ENCODE measurements at regions not wholly inside any gene's neighbourhood (a gene's known extent, or its start where the extent isn't known, plus 50 kb on each side); places are given as distances from the start of the nearest gene placed in this dataset.
"Not testable (repeated sequence)": the region's sequence is repeated elsewhere in the genome, so short reads cannot be mapped to it uniquely, and the experiment has no call there.

DNA sequence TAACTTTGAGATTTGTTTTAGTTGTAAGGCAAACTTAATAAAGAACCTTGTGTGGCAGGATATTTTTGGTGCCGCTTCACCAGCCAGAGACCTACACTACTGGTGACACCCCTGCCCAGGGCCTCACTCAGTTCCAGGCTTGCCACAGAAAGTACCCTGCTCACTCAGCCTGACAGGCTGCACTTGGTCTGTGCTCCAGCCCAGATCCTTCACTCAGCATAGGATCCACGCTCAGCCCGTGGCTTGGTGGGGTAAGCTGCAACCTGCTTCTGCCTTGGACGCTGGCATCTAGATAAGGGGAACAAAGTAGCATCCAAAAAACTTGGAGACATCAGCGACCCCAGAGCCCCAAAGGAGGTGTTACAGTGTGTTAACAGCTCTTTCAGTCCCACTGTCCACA lies 825.5 kb downstream of the EPHA3 start:
- Histone ChIP-seq H3K36me3 (no peaks in the 10 kb centered on the region), H3K27me3 (ENCODE audit: low read depth) (no peaks in the 10 kb centered on the region), H3K27ac (replicated peaks) (no peak overlapping the region), H3K4me3 (no peak overlapping the region), H3K9me3 (replicated peaks) (peaks cover 17% of the 10 kb centered on the region), H3K4me1 (no peaks in the 10 kb centered on the region)
- no peak for DNase-seq
- TF ChIP-seq, protein P1, sequence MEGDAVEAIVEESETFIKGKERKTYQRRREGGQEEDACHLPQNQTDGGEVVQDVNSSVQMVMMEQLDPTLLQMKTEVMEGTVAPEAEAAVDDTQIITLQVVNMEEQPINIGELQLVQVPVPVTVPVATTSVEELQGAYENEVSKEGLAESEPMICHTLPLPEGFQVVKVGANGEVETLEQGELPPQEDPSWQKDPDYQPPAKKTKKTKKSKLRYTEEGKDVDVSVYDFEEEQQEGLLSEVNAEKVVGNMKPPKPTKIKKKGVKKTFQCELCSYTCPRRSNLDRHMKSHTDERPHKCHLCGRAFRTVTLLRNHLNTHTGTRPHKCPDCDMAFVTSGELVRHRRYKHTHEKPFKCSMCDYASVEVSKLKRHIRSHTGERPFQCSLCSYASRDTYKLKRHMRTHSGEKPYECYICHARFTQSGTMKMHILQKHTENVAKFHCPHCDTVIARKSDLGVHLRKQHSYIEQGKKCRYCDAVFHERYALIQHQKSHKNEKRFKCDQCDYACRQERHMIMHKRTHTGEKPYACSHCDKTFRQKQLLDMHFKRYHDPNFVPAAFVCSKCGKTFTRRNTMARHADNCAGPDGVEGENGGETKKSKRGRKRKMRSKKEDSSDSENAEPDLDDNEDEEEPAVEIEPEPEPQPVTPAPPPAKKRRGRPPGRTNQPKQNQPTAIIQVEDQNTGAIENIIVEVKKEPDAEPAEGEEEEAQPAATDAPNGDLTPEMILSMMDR (IDR thresholded peaks at IDR 0.05; ENCODE audit: borderline replicate concordance) = no peak
- intact Hi-C loops (cut with micrococcal nuclease) = no loop called here

DNA sequence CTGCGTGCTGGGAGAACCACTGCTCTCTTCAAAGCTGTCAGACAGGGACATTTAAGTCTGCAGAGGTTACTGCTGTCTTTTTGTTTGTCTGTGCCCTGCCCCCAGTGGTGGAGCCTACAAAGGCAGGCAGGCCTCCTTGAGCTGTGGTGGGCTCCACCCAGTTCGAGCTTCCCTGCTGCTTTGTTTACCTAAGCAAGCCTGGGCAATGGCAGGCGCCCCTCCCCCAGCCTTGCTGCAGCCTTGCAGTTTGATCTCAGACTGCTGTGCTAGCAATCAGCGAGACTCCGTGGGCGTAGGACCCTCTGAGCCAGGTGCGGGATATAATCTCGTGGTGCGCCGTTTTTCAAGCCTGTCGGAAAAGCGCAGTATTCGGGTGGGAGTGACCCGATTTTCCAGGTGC lies 837.0 kb downstream of the EPHA3 start:
- H3K4me3 ChIP-seq; H3K9me3 ChIP-seq (replicated peaks); H3K27ac ChIP-seq (replicated peaks); intact Hi-C loops (cut with micrococcal nuclease); H3K36me3 ChIP-seq; DNase-seq; H3K27me3 ChIP-seq (ENCODE audit: low read depth); H3K4me1 ChIP-seq: not testable (repeated sequence)

DNA sequence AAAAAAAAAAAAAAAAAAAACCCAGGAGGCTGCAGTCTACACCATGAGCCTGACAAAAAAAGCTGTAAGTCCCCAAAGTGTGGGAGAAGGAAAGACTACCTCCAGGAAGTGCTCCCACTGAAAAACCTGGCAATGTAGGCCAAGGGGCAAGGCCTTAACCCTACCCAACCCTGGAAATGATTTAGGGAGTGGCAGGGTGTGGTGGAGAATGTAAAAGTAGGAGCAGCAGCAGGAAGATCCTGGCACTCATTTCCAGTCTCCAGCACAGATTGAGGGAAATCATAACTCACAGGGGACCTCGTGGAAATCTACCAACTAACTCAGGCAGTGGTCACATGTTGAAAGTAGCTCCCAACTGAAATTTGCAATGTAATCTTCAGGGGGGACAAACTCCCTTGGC lies 839.5 kb downstream of the EPHA3 start:
- Histone ChIP-seq H3K9me3 (replicated peaks) (peaks cover 5% of the 10 kb centered on the region), H3K27me3 (ENCODE audit: low read depth) (no peaks in the 10 kb centered on the region), H3K27ac (replicated peaks) (no peak overlapping the region), H3K4me1 (no peaks in the 10 kb centered on the region), H3K4me3 (no peak overlapping the region), H3K36me3 (no peaks in the 10 kb centered on the region)
- TF ChIP-seq, protein P1 (IDR thresholded peaks at IDR 0.05; ENCODE audit: borderline replicate concordance) = no peak
- DNase-seq = no peak
- intact Hi-C loops (cut with micrococcal nuclease) = no loop called here

DNA sequence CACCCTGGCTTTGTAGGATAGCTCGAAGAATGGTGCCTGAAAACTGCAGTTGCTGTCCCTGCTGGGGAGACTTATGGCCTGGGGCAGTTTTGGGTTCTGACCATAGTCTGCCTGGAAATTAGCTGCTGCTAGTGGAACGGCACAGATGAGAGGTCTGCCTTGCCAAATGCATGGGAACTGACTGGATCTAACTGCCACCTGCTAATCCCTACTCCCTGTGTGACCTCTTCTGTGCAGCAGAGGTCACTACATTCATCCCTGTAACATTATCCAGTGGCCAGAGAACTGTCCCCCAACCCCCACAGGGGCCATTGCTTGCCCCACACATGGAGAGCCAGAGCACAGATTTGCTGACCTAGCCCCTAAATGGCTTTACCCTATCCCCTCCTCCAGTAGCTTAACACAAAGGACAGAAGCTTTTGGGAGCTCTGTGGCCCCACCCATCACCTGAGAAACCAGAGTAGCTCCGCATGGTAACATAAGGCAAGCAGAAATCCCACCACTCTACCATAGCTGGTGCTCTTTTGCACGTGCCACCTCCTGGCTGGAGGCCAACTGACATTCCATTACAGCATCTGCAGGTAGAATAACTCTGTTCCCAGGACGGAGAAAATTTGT lies 840.0 kb downstream of the EPHA3 start:
- DNase-seq = no peak
- H3K36me3 ChIP-seq = no peaks in the 10 kb centered on the region
- H3K9me3 ChIP-seq (replicated peaks) = no peaks in the 10 kb centered on the region
- intact Hi-C loops (cut with micrococcal nuclease) = no loop called here
- H3K27ac ChIP-seq (replicated peaks) = no peak overlapping the region
- no peak overlapping the region for H3K4me3 ChIP-seq
- TF ChIP-seq, protein P1 (IDR thresholded peaks at IDR 0.05; ENCODE audit: borderline replicate concordance) = no peak
- no peaks in the 10 kb centered on the region for H3K27me3 ChIP-seq (ENCODE audit: low read depth)
- no peaks in the 10 kb centered on the region for H3K4me1 ChIP-seq

DNA sequence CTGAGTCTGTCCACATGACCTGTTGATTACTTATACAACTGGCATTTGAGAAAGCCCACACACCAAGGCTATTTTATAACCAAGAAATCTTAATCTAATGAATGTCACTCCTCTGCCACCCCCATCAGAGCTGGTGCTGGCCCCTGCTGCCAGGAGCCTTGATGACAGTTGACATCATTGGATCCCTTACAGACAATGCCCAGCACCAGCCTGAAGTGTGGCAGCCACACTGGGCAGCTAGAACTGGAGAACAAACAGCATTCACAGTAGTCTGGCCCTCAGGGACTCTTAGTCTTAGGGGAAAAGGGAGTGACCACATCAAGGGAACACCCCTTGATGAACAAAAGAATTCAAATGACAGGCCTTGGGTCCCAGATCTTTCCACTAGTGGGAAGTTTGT lies 840.6 kb downstream of the EPHA3 start:
- intact Hi-C loops (cut with micrococcal nuclease) = no loop called here
- TF ChIP-seq, protein P1 (IDR thresholded peaks at IDR 0.05; ENCODE audit: borderline replicate concordance) = no peak
- H3K36me3 ChIP-seq = no peaks in the 10 kb centered on the region

DNA sequence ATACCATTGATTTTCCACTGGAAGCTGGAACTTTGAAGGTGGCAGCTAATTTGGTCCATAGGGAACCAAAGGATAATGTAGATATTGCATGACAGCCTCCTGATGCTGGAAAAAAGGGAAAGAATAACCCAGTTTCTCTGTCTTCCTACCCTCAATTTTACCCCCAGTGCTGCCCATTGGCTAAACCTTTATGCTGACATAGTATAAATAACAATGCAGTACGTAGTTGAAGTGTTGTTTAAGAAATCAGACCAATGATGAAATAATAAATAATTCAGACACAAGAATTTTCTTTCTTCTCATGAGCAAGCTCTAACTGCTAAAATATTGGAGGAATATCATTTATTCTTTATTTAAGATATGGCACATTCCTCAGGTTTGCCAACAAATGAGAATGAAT lies 843.4 kb downstream of the EPHA3 start:
- Histone ChIP-seq H3K4me1 (no peaks in the 10 kb centered on the region), H3K27ac (replicated peaks) (no peak overlapping the region), H3K27me3 (ENCODE audit: low read depth) (no peaks in the 10 kb centered on the region), H3K9me3 (replicated peaks) (no peaks in the 10 kb centered on the region), H3K36me3 (no peaks in the 10 kb centered on the region), H3K4me3 (no peak overlapping the region)
- intact Hi-C loops (cut with micrococcal nuclease) = no loop called here
- DNase-seq = no peak
- TF ChIP-seq, protein P1 (IDR thresholded peaks at IDR 0.05; ENCODE audit: borderline replicate concordance) = no peak

More for the DNA sequence above, 840.6 kb downstream of the EPHA3 start:
- no peaks in the 10 kb centered on the region for H3K9me3 ChIP-seq (replicated peaks)
- H3K27me3 ChIP-seq (ENCODE audit: low read depth) = no peaks in the 10 kb centered on the region
- no peak for DNase-seq
- H3K27ac ChIP-seq (replicated peaks) = no peak overlapping the region
- no peaks in the 10 kb centered on the region for H3K4me1 ChIP-seq
- no peak overlapping the region for H3K4me3 ChIP-seq

Data from left ventricle myocardium inferior (tissue), 1 donor.